Loucy (cell line): ENCODE measurements at regions not wholly inside any gene's neighbourhood (a gene's known extent, or its start where the extent isn't known, plus 50 kb on each side); places are given as distances from the start of the nearest gene placed in this dataset.
A peak's percentile ranks its signal among the peaks of the same experiment; 100 is the strongest.
"Not testable (repeated sequence)": the region's sequence is repeated elsewhere in the genome, so short reads cannot be mapped to it uniquely, and the experiment has no call there.

Source experiments
- H2AFZ ChIP-seq: fragments of 200-600 bp; sonication (generic); 2 replicates; pipeline ENCODE4 v1.6.0; 2016; ENCODE audit warnings: antibody characterized with exemption, mild to moderate bottlenecking, low read length, moderate library complexity
- H3F3A ChIP-seq: fragments of 200-600 bp; 2 replicates; pipeline ENCODE4 v1.6.0; 2016; ENCODE audit warnings: antibody characterized with exemption, low read depth, mild to moderate bottlenecking
- H3K27me3 ChIP-seq: fragments of 200-600 bp; sonication (generic); 2 replicates; pipeline ENCODE4 v1.6.1; 2014; ENCODE audit warnings: low read length, mild to moderate bottlenecking; ENCODE audit not compliant: insufficient read depth, poor library complexity, severe bottlenecking
- H3K36me3 ChIP-seq: fragments of 200-600 bp; sonication (generic); 2 replicates; pipeline ENCODE4 v1.6.1; 2016; ENCODE audit warnings: low read length; ENCODE audit not compliant: insufficient read depth
- H3K4me1 ChIP-seq: fragments of 200-600 bp; sonication (generic); 2 replicates; pipeline ENCODE4 v1.5.1; 2014; ENCODE audit warnings: low read length, mild to moderate bottlenecking; ENCODE audit not compliant: insufficient read depth, poor library complexity, severe bottlenecking
- H3K4me2 ChIP-seq: fragments of 200-600 bp; sonication (generic); 2 replicates; pipeline ENCODE4 v1.6.0; 2014; ENCODE audit warnings: antibody characterized with exemption, low read length, low read depth, mild to moderate bottlenecking; ENCODE audit not compliant: poor library complexity, severe bottlenecking
- H3K4me3 ChIP-seq: fragments of 200-600 bp; sonication (generic); 2 replicates; pipeline ENCODE4 v1.5.1; 2014; ENCODE audit warnings: low read length, mild to moderate bottlenecking, mixed read lengths; ENCODE audit not compliant: poor library complexity, severe bottlenecking
- H3K79me2 ChIP-seq: fragments of 200-600 bp; sonication (generic); 2 replicates; pipeline ENCODE4 v1.6.1; 2014; ENCODE audit warnings: low read length; ENCODE audit not compliant: insufficient read depth
- H3K9ac ChIP-seq: fragments of 200-600 bp; sonication (generic); 2 replicates; pipeline ENCODE4 v1.6.0; 2014; ENCODE audit warnings: mild to moderate bottlenecking, low read depth, low read length, moderate library complexity; ENCODE audit not compliant: poor library complexity, severe bottlenecking
- H3K9me2 ChIP-seq: fragments of 200-600 bp; sonication (generic); replicated peaks from 2 replicates; pipeline ENCODE4 v1.6.1; 2016; ENCODE audit warnings: low read depth, low read length, mixed read lengths
- H3K9me3 ChIP-seq: fragments of 200-600 bp; sonication (generic); 2 replicates; pipeline ENCODE4 v1.6.1; 2014; ENCODE audit warnings: mild to moderate bottlenecking, antibody characterized with exemption, low read length, low read depth; ENCODE audit not compliant: insufficient read depth
- H4K20me1 ChIP-seq: fragments of 200-600 bp; sonication (generic); 2 replicates; pipeline ENCODE4 v1.6.0; 2014; ENCODE audit warnings: antibody characterized with exemption, low read length, mild to moderate bottlenecking; ENCODE audit not compliant: insufficient read depth, poor library complexity, severe bottlenecking
- EZH2phosphoT487 ChIP-seq: fragments of 200-600 bp; IDR thresholded peaks from 2 replicates; pipeline ENCODE4 v1.6.1; 2018; ENCODE audit warnings: antibody characterized with exemption, mild to moderate bottlenecking, moderate library complexity, borderline replicate concordance
- TF ChIP-seq, protein P1 (sequence below): fragments of 200-600 bp; sonication (generic); conservative IDR thresholded peaks from 2 replicates; pipeline ENCODE4 v1.5.1; 2014; ENCODE audit warnings: mild to moderate bottlenecking, antibody characterized with exemption, low read length

- Histone ChIP-seq H2AFZ (peak overlapping the region; percentile 76), H3K9ac (peak overlapping the region; percentile 25)
Observed at GRCh38 chr19:37313335-37313627, 57.6 kb upstream of the ZNF527 start.

DNA sequence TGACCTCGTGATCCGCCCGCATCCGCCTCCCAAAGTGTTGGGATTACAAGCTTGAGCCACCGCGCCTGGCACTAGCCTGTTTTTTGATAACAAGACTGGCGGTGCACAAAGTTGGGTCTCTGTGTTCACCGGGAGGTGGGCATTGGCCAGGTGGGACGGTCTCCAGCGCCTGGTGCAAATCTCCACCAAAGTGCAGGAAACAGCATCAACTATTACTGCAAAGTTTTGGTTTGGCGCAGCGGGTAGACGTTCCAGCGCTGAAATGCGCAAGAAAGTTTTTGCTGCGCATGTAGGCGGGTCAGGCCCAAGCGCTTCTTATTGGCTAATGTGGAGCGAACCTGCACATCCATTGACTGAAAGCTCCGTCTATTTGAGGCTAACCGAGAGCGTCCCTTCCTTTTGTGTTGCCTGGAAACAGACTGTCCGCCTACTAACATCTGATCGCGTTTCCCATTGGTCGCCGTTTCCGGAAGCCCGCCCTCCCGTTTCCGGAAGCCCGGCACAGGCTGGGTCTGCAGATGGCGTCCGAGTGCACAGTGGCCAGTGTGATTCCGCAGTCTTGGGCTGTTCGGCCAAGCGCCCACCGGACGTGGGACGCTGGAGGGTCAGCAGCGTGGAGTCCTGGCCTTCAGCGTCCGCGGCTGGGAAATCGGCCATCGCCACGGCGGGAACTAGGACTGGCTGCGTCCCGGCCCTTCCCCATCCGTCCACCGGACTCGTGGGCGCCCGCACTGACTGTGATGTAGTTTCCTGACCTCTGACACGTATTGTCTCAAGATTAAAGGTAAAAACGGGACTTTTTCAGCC is 53.3 kb upstream of the ZNF527 start:
- TF ChIP-seq, protein P1, sequence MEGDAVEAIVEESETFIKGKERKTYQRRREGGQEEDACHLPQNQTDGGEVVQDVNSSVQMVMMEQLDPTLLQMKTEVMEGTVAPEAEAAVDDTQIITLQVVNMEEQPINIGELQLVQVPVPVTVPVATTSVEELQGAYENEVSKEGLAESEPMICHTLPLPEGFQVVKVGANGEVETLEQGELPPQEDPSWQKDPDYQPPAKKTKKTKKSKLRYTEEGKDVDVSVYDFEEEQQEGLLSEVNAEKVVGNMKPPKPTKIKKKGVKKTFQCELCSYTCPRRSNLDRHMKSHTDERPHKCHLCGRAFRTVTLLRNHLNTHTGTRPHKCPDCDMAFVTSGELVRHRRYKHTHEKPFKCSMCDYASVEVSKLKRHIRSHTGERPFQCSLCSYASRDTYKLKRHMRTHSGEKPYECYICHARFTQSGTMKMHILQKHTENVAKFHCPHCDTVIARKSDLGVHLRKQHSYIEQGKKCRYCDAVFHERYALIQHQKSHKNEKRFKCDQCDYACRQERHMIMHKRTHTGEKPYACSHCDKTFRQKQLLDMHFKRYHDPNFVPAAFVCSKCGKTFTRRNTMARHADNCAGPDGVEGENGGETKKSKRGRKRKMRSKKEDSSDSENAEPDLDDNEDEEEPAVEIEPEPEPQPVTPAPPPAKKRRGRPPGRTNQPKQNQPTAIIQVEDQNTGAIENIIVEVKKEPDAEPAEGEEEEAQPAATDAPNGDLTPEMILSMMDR = peak; percentile 35
- no peak for TF ChIP-seq EZH2phosphoT487
- H3K4me1 ChIP-seq = peaks cover 25% of the 10 kb centered on the region
- no peaks in the 10 kb centered on the region for H3K9me2 ChIP-seq
- H3F3A ChIP-seq = no peaks in the 10 kb centered on the region
- H3K36me3 ChIP-seq = peaks cover 3% of the 10 kb centered on the region; the same call in 1 of the 2 replicates
- H2AFZ ChIP-seq = peak overlapping the region; percentile 95
- no peaks in the 10 kb centered on the region for H3K27me3 ChIP-seq
- H3K9me3 ChIP-seq = no peaks in the 10 kb centered on the region
- peak overlapping the region; percentile 71 for H3K4me2 ChIP-seq
- H3K9ac ChIP-seq = peak overlapping the region; percentile 78
- H4K20me1 ChIP-seq = peaks cover 10% of the 10 kb centered on the region
- peaks cover 46% of the 10 kb centered on the region for H3K79me2 ChIP-seq
- peak overlapping the region; percentile 90 for H3K4me3 ChIP-seq

More at GRCh38 chr19:37313335-37313627, 57.6 kb upstream of the ZNF527 start:
- Histone ChIP-seq H4K20me1 (no peaks in the 10 kb centered on the region), H3K4me2 (peak overlapping the region; percentile 75), H3K27me3 (no peaks in the 10 kb centered on the region), H3K9me3 (no peaks in the 10 kb centered on the region), H3K79me2 (peaks cover 5% of the 10 kb centered on the region), H3K9me2 (no peaks in the 10 kb centered on the region), H3K4me1 (peaks cover 4% of the 10 kb centered on the region), H3K4me3 (peak overlapping the region; percentile 68), H3F3A (no peaks in the 10 kb centered on the region), H3K36me3 (no peaks in the 10 kb centered on the region)
- TF ChIP-seq EZH2phosphoT487 = no peak
- TF ChIP-seq, protein P1 = no peak

DNA sequence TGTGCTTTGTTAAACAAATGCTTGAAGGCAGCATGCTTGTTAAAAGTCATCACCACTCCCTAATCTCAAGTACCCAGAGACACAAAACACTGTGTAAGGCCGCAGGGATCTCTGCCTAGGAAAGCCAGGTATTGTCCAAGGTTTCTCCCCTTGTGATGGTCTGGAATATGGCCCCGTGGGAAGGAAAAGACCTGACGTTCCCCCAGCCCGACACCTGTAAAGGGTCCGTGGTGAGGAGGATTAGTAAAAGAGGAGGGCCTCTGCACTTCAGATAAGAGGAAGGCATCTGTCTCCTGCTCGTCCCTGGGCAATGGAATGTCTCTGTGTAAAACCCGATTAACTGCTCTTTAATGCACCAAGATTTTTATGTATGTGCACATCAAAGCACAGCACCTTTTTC is 49.9 kb upstream of the ZNF527 start:
- H3F3A ChIP-seq = not testable (repeated sequence)

More for the DNA sequence above, 49.9 kb upstream of the ZNF527 start:
- H3K9ac ChIP-seq = peak overlapping the region; percentile 35
- H3K9me2 ChIP-seq, H2AFZ ChIP-seq, H3K9me3 ChIP-seq, H3K27me3 ChIP-seq: not testable (repeated sequence)
- H3K79me2 ChIP-seq = peaks cover 49% of the 10 kb centered on the region
- H3K4me1 ChIP-seq = peaks cover 25% of the 10 kb centered on the region
- H3K4me3 ChIP-seq = peak overlapping the region; percentile 90
- H3K36me3 ChIP-seq = peaks cover 20% of the 10 kb centered on the region; the same call in 1 of the 2 replicates
- H3K4me2 ChIP-seq = peak overlapping the region; percentile 61
- peaks cover 10% of the 10 kb centered on the region for H4K20me1 ChIP-seq
